Ramos (cell line): ENCODE measurements at regions not wholly inside any gene's neighbourhood (a gene's known extent, or its start where the extent isn't known, plus 50 kb on each side); places are given as distances from the start of the nearest gene placed in this dataset.
"Not testable (repeated sequence)": the region's sequence is repeated elsewhere in the genome, so short reads cannot be mapped to it uniquely, and the experiment has no call there.

Experiments used
- in situ Hi-C: fragments of 300-500 bp; cut with MboI; formaldehyde crosslinking; loops from one replicate; pipeline ENCODE4 v1.14.3; 2022; ENCODE audit warnings: low sequenced_read_pairs; ENCODE audit not compliant: unreplicated experiment

- in situ Hi-C loops = no loop called here
Measured at GRCh38 chr2:7725171-7725849, 808.1 kb downstream of the RNF144A start.

DNA sequence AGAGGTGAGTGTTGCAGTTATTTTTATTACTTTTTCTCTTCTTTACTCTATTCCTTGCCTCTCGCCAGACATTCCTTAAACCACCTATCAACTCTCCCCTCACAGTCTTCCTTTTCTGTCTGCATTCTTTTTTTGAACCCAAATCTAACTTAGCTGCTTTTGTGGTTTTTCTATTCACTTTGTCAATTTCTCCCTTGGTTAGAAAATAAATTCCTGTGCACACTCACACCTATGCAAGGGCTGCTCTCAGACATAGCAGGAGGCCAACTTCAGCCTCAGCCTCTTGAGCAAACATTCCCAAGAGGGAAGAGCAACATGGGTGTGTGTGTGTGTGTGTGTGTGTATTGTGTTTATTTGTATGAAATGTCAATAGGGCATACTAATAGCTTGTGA lies 808.6 kb downstream of the RNF144A start:
- in situ Hi-C loops = no loop called here

DNA sequence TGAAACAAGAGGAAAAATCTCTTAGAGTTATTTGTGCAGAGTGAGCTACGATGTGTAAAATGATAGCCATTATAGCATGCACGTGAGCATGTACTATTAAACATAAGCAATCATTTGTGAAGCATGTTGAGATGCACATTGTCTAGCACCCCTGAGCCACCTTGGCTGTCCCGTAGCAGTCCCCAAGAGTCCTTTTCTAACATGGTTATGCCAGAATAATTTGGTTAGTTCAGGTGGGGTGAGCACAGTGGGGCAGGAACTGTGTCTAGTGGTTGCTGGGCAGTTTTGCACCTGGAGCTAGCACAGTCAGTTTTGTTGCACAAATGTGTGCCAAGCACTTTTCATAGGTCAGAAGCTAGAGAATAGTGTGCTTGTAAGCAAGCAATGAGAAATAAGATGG lies 809.8 kb downstream of the RNF144A start:
- in situ Hi-C loops = no loop called here

DNA sequence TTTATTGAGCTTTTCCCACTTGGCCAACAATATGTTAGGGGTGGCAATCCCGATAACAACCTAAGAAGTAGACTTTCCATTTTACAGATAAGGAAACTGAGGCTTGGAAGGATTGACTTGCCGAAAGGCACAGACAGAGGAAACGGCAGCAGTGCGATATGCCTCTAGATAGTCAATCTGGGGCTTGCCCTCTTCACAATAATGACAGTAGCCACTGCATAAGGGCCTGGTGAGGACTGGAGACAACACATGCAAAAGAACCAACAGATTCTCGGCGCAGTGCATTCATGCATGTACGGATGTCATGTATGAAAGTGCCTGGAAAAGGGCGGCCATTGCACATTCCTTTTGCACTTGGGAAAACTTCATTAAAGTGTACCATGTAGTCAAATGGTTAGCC lies 811.2 kb downstream of the RNF144A start:
- in situ Hi-C loops = no loop called here

DNA sequence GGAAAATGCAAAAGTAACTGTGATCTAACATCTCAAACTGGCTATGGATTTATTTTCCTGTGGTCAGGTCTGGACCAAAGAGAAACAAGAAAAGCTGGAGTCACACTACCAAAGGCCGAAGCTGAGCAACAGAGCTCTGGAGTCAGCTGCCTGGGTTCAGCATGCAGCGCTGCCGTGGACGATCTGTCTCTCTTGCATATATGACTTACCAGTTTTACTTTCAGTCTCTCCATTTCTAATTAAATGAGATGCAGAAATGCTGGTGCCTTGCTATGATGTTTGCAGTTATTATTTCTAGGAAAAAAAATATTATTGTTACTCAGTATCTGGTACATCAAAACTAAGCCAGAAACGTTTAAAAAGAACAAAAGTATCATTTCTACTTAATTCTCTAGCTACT lies 813.2 kb downstream of the RNF144A start:
- in situ Hi-C loops = no loop called here

DNA sequence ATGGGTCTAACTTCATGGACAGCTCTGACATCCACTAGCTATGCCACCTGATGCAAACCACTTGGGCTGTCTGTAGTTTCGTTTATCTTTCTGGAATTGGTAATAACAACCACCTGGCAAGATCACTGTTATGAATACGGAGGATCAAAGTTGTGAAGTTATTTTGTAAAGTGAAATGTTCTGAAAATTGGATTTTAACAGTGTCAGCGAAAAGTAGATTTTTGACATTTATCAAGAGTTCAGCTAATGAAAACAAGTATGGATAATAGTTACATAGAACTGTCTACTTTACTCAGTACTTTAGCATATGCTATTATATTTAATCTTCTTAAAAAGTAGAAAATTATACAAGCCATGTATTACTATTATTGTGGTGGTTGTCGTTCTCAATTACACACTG lies 813.8 kb downstream of the RNF144A start:
- in situ Hi-C loops = no loop called here

DNA sequence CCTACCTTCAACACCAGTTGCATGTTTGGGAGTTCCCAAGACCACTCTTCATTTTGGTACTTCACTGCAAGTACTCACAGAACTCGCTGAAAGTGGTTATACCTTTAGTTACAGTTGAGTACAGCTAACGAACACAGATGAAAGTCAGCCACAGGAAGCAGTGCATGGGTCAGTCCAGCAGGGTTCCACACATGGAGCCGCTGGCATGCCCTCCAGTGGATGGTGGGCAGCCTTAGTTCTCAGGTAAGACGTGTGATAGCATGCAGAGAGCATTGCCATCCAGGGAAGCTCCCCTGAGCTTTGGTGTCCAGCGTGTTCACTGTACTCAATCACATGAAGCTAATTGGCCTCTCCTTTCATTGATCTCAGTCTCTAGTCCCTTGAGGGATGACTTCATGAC lies 815.3 kb downstream of the RNF144A start:
- in situ Hi-C loops = no loop called here

DNA sequence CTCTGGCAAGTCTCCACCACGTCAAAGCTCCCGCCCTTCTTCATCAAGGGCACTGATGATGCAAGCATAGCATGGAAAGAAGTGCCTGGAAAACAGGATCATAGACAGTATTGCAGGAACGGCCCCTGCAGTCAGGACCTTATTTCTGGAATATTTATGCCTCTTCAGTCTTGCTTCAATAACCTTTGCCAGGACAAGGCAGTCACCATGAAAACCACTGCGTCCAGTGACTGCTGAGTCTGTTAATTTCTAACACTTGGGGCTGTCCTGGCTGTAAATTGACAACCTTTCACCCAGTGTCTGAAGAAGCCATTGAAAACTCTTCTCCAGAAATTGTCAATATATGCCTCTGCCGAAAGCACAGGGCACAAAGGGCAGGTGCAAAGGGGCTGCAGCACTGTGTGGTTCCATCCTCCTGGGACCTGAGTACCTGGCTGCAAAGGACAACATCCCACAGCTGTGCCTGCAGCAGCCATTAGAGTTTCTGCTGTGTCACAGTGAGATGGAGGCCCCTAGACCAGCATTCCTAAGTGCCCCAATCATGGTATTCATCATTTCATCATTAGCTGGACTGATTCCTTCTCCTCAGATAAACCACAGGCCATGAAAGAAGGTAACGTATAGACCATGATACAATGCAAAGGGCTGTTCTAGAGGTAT lies 819.6 kb downstream of the RNF144A start:
- in situ Hi-C loops = no loop called here

GRCh38 chr2:7738596-7738995 lies 821.4 kb downstream of the RNF144A start:
- in situ Hi-C loops = no loop called here

DNA sequence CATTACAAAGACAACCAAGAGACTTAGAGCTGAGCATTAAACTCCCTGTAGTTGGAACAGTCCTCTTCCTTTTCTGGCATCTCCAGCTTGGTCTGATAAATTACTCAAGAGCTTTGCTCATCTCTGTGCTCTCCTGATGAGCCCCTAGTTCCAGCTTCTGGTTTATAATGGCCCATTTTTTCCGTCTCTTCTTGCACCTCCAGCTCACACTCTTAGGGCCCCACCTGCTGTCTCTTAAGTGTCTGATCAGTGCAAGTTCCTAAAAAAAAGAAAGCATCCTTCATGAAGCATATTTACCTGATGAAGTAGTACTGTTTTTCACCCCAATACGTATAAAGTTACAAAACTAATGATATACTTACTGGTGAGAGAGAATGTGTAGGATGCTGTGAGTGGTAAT lies 822.9 kb downstream of the RNF144A start:
- in situ Hi-C loops = no loop called here

DNA sequence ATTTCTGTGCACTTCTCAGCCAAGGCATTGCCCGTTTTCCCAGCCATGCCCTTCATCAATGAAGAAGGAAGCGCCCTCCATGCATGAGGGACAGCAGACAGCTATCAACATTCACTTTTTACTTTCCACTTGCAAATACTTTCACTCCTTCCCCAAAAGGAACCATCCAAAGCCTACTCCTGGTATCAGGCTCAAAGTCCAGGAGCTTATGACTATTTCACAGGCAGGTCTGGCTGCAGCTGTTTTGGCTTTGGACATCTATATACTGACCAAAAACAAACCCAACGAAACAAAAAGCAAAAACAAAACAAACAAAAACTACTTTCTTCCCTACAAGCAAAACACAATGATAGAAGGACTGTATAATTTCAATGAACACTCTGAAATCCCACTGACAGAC lies 825.1 kb downstream of the RNF144A start:
- in situ Hi-C loops = no loop called here

DNA sequence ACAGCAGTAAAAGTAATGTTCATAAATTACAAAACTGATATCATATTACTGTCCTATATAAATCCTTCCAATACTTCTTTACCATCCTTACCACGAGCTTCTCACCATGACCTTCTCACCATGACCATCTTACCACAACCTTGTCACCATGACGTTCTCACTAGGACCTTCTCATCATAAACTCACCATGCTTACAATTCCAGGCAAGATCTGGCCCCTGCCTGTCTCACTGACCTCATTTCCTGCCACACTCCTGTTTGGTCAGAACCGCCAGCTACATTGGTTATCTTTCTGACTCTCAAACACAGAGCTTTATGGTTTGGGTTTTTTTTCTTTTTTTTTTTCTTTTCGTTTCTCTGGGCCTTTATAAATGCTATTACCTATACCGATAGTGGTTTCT lies 827.6 kb downstream of the RNF144A start:
- in situ Hi-C loops = no loop called here

- in situ Hi-C loops = no loop called here
Measured at GRCh38 chr2:7745369-7745768, 828.2 kb downstream of the RNF144A start.

GRCh38 chr2:7748717-7749415 lies 831.7 kb downstream of the RNF144A start:
- in situ Hi-C loops = no loop called here

GRCh38 chr2:7749895-7750559 lies 832.8 kb downstream of the RNF144A start:
- in situ Hi-C loops = no loop called here

- in situ Hi-C loops = no loop called here
Measured at GRCh38 chr2:7752291-7752690, 835.1 kb downstream of the RNF144A start.

GRCh38 chr2:7753777-7754176 lies 836.6 kb downstream of the RNF144A start:
- in situ Hi-C loops = no loop called here

DNA sequence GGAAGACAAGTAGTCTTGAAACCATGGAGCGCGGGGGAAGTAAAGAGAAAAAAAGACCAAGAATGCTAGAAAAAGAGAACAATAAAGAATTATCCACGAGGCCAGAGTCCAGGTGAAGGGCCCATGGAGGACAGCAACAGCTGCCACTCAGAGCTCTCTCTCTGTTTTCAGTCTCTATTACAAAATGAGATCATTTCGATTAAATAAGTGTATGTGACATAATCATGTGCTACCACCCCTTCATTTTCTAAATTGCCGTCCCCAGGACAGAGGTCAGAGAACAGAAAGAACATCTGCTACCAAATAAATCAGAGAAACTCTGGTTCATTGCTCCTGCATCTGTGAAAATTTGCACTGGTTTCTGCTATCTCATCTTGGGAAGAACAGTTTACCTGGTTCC lies 838.7 kb downstream of the RNF144A start:
- in situ Hi-C loops = no loop called here

- in situ Hi-C loops = no loop called here
Measured at GRCh38 chr2:7758073-7758759, 841.0 kb downstream of the RNF144A start.

- in situ Hi-C loops = no loop called here
Measured at GRCh38 chr2:7759898-7760297, 842.7 kb downstream of the RNF144A start.

DNA sequence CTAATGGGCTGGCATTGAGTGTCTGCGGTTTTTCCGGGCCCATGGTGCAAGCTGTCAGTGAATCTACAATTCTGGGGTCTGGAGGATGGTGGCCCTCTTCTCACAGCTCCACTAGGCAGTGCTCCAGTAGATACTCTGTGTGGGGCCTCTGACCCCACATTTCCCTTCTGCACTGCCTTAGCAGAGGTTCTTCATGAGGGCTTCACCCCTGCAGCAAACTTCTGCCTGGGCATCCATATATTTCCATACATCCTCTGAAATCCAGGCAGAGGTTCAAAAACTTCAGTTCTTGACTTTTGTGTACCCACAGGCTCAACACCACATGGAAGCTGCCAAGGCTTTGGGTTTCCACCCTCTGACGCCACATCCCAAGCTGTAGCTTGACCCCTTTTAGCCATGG lies 846.2 kb downstream of the RNF144A start:
- in situ Hi-C loops = not testable (repeated sequence)
